Smooth muscle cell (in vitro differentiated cells): ENCODE measurements at regions not wholly inside any gene's neighbourhood (a gene's known extent, or its start where the extent isn't known, plus 50 kb on each side); places are given as distances from the start of the nearest gene placed in this dataset.

Experiments
- DNase-seq: peaks from one replicate; lab custom pipeline; 2025; ENCODE audit not compliant: unreplicated experiment; lab: John Stamatoyannopoulos, UW
- H2AFZ ChIP-seq: fragments of 200-600 bp; sonication (generic); 2 replicates; pipeline ENCODE4 v1.6.0; 2016; ENCODE audit warnings: antibody characterized with exemption, low read depth, mild to moderate bottlenecking
- H3F3A ChIP-seq: fragments of 200-600 bp; sonication (generic); 2 replicates; pipeline ENCODE4 v1.6.0; 2017; ENCODE audit warnings: antibody characterized with exemption, low read depth
- H3K27ac ChIP-seq: fragments of 200-600 bp; sonication (generic); 2 replicates; pipeline ENCODE4 v1.5.1; 2016; ENCODE audit warnings: low read depth, mild to moderate bottlenecking
- H3K27me3 ChIP-seq: fragments of 200-600 bp; sonication (generic); 2 replicates; pipeline ENCODE4 v1.6.1; 2016; ENCODE audit warnings: low read depth, mild to moderate bottlenecking
- H3K36me3 ChIP-seq: fragments of 200-600 bp; sonication (generic); 2 replicates; pipeline ENCODE4 v1.5.1; 2016; ENCODE audit warnings: low read depth
- H3K4me1 ChIP-seq: fragments of 200-600 bp; sonication (generic); 2 replicates; pipeline ENCODE4 v1.5.1; 2016; ENCODE audit warnings: low read depth
- H3K4me2 ChIP-seq: fragments of 200-600 bp; sonication (generic); 2 replicates; pipeline ENCODE4 v1.6.0; 2016; ENCODE audit warnings: mild to moderate bottlenecking
- H3K4me3 ChIP-seq: fragments of 200-600 bp; sonication (generic); 2 replicates; pipeline ENCODE4 v1.5.1; 2016; ENCODE audit warnings: mild to moderate bottlenecking
- H3K79me2 ChIP-seq: fragments of 200-600 bp; sonication (generic); 2 replicates; pipeline ENCODE4 v1.6.0; 2016; ENCODE audit warnings: low read depth, mild to moderate bottlenecking
- H3K9ac ChIP-seq: fragments of 200-600 bp; sonication (generic); 2 replicates; pipeline ENCODE4 v1.6.0; 2016; ENCODE audit warnings: low read depth
- H3K9me3 ChIP-seq: fragments of 200-600 bp; sonication (generic); replicated peaks from 2 replicates; pipeline ENCODE4 v1.5.1; 2016; ENCODE audit warnings: low read depth
- H4K20me1 ChIP-seq: fragments of 200-600 bp; sonication (generic); 2 replicates; pipeline ENCODE4 v1.6.0; 2016; ENCODE audit warnings: low read depth
- WGBS: methylation state at CpG from one replicate; pipeline ENCODE4 v1.1.7; 2016; ENCODE audit warnings: low lambda C conversion rate; 5-methylcytosine and 5-hydroxymethylcytosine counted together
- TF ChIP-seq, protein P1 (sequence below): fragments of 200-600 bp; sonication (generic); IDR thresholded peaks from 2 replicates; pipeline ENCODE4 v1.5.1; 2017; ENCODE audit warnings: borderline replicate concordance, mild to moderate bottlenecking, antibody characterized with exemption; ENCODE audit not compliant: insufficient read depth, poor library complexity, severe bottlenecking

DNA sequence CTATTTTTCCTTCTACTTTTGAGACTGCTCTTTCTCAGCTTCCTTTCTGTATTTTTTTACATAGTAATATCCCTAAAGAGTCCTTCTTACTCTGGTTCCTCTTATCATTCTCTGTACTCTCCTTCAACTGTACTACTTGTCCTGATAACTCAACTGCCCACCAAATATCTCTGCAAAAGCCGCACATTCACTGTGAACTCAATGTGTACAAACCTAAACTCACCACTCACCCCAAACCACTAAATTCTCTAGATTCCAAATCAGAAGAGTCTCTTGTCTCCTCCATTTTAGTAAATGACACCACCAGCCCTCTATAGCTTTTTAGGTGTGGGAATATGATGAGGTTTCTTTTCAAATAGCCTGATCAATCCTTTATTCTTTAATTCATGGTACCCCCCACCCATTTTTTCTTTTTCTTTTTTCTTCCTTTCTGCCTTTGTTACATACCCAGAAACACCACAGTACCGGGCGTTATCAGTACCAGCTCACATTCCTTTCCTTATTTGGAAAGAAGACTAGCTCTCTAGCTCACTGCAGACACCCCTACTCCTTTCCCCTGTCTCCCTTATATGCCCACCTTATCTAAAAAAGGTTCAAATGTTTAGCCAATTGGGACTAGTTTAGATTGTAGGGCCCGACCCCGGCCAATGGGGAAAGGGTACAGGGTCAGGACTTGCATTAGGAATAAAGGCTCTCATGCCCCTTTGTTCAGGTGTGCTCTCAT is 63.1 kb upstream of the RANBP6 start:
- TF ChIP-seq, protein P1, sequence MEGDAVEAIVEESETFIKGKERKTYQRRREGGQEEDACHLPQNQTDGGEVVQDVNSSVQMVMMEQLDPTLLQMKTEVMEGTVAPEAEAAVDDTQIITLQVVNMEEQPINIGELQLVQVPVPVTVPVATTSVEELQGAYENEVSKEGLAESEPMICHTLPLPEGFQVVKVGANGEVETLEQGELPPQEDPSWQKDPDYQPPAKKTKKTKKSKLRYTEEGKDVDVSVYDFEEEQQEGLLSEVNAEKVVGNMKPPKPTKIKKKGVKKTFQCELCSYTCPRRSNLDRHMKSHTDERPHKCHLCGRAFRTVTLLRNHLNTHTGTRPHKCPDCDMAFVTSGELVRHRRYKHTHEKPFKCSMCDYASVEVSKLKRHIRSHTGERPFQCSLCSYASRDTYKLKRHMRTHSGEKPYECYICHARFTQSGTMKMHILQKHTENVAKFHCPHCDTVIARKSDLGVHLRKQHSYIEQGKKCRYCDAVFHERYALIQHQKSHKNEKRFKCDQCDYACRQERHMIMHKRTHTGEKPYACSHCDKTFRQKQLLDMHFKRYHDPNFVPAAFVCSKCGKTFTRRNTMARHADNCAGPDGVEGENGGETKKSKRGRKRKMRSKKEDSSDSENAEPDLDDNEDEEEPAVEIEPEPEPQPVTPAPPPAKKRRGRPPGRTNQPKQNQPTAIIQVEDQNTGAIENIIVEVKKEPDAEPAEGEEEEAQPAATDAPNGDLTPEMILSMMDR = no peak
- H3K4me1 ChIP-seq = peaks cover 10% of the 10 kb centered on the region
- DNase-seq = no peak
- peak overlapping the region; percentile 24 for H3K27ac ChIP-seq
- H2AFZ ChIP-seq = peak overlapping the region; percentile 94
- WGBS = 52% methylated on average over 5 of the region's 5 CpGs
- no peaks in the 10 kb centered on the region for H3K9me3 ChIP-seq
- no peak overlapping the region for H3K4me3 ChIP-seq
- no peak overlapping the region for H3K9ac ChIP-seq
- no peaks in the 10 kb centered on the region for H4K20me1 ChIP-seq
- H3K36me3 ChIP-seq = no peaks in the 10 kb centered on the region
- H3F3A ChIP-seq = no peaks in the 10 kb centered on the region
- no peaks in the 10 kb centered on the region for H3K79me2 ChIP-seq
- H3K4me2 ChIP-seq = peak overlapping the region; percentile 68
- no peaks in the 10 kb centered on the region for H3K27me3 ChIP-seq

GRCh38 chr9:6076851-6077250 is 61.4 kb upstream of the RANBP6 start:
- no peak for DNase-seq
- no peaks in the 10 kb centered on the region for H3F3A ChIP-seq
- H3K4me2 ChIP-seq = no peak overlapping the region
- H3K27ac ChIP-seq = no peak overlapping the region
- WGBS = 88% methylated on average over 5 of the region's 6 CpGs
- H2AFZ ChIP-seq = no peak overlapping the region
- no peaks in the 10 kb centered on the region for H3K27me3 ChIP-seq
- TF ChIP-seq, protein P1 = no peak
- no peaks in the 10 kb centered on the region for H4K20me1 ChIP-seq
- H3K4me1 ChIP-seq = peaks cover 10% of the 10 kb centered on the region
- H3K79me2 ChIP-seq = no peaks in the 10 kb centered on the region
- H3K36me3 ChIP-seq = no peaks in the 10 kb centered on the region
- H3K9me3 ChIP-seq = no peaks in the 10 kb centered on the region
- no peak overlapping the region for H3K9ac ChIP-seq
- no peak overlapping the region for H3K4me3 ChIP-seq

- WGBS = 88% methylated on average over 2 of the region's 2 CpGs
- Histone ChIP-seq H3K4me2 (no peak overlapping the region), H3K4me3 (no peak overlapping the region), H3F3A (no peaks in the 10 kb centered on the region), H4K20me1 (no peaks in the 10 kb centered on the region), H3K4me1 (peaks cover 9% of the 10 kb centered on the region), H2AFZ (no peak overlapping the region), H3K27ac (no peak overlapping the region), H3K9ac (no peak overlapping the region), H3K36me3 (no peaks in the 10 kb centered on the region), H3K9me3 (no peaks in the 10 kb centered on the region), H3K27me3 (no peaks in the 10 kb centered on the region), H3K79me2 (no peaks in the 10 kb centered on the region)
- DNase-seq = no peak
- TF ChIP-seq, protein P1 = no peak
Observed at GRCh38 chr9:6073731-6074130, 58.3 kb upstream of the RANBP6 start.

DNA sequence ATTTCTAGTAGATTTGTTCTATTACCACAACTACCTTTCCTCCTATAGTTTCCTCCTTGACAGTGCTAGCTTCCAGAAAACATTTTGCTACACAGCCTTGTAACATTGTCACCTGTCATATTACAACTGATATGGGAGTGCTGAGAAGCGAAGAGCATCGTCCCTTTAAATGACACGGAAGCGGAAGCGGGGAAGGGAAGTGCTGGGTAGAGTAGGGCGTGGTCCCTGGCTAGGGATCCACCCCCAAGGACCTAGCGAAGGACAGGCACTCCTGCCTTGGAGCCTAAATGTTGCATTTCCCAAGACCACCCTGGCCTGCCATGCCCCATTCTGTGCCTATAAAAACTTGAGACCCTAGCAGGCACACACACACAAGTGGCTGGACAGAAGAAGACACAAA is 57.4 kb upstream of the RANBP6 start:
- H3K27me3 ChIP-seq = no peaks in the 10 kb centered on the region
- H4K20me1 ChIP-seq = no peaks in the 10 kb centered on the region
- TF ChIP-seq, protein P1 = no peak
- DNase-seq = no peak
- H2AFZ ChIP-seq = no peak overlapping the region
- H3K4me3 ChIP-seq = no peak overlapping the region
- 79% methylated on average over 7 of the region's 7 CpGs for WGBS
- no peaks in the 10 kb centered on the region for H3K36me3 ChIP-seq
- no peak overlapping the region for H3K27ac ChIP-seq
- H3F3A ChIP-seq = no peaks in the 10 kb centered on the region
- H3K9me3 ChIP-seq = no peaks in the 10 kb centered on the region
- no peak overlapping the region for H3K4me2 ChIP-seq
- peaks cover under 1% of the 10 kb centered on the region for H3K4me1 ChIP-seq
- H3K9ac ChIP-seq = no peak overlapping the region
- H3K79me2 ChIP-seq = no peaks in the 10 kb centered on the region
